ENCODE measurements at regions not wholly inside any gene's neighbourhood (a gene's known extent, or its start where the extent isn't known, plus 50 kb on each side); places are given as distances from the start of the nearest gene placed in this dataset.
A peak's percentile ranks its signal among the peaks of the same experiment; 100 is the strongest.
"Not testable (repeated sequence)": the region's sequence is repeated elsewhere in the genome, so short reads cannot be mapped to it uniquely, and the experiment has no call there.

DNA sequence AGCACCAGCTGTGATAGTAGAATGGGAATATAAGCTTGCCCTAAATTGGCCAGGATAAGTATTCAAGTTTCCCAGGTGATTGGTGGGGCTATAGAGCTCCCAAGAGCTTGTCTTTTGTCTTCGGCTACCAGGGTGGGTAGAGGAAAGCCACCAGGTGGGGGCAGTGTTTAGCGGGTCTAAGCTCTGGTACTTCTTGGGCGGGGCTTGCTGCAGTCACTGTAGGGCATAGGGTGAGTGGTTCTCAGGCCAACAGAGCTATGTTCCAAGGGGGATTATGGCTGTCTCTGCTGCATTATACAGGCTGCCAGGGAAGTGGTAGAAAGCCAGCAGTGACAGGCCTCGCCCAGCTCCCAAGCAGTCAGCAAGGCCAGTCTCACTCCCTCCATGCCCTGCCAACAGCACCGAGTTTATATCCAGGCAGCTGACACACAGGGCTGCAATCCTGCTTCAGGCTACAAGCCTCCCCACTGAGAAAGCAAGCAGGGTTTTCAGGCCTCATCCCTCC is 110.7 kb downstream of the ZNF467 start:
- Histone ChIP-seq H3K36me3 (ENCODE audit: insufficient read depth) (no peaks in the 10 kb centered on the region), H3K79me2 (ENCODE audit: insufficient read depth, low read depth) (no peaks in the 10 kb centered on the region), H2AFZ (ENCODE audit: low read depth) (0 out of 2 replicates have a peak overlapping the region, but pooled peaks have one; percentile 11), H3K27me3 (ENCODE audit: insufficient read depth, low read depth) (no peaks in the 10 kb centered on the region), H4K20me1 (ENCODE audit: insufficient read depth) (no peaks in the 10 kb centered on the region), H3K4me3 (IDR thresholded peaks at IDR 0.05; ENCODE audit: insufficient read depth, low read depth, low read length) (no peak overlapping the region), H3K27ac (no peak overlapping the region), H3K4me1 (ENCODE audit: low read depth, poor library complexity, severe bottlenecking) (no peaks in the 10 kb centered on the region), H3K9ac (no peak overlapping the region), H3K4me2 (no peak overlapping the region)
- TF ChIP-seq, protein P1, sequence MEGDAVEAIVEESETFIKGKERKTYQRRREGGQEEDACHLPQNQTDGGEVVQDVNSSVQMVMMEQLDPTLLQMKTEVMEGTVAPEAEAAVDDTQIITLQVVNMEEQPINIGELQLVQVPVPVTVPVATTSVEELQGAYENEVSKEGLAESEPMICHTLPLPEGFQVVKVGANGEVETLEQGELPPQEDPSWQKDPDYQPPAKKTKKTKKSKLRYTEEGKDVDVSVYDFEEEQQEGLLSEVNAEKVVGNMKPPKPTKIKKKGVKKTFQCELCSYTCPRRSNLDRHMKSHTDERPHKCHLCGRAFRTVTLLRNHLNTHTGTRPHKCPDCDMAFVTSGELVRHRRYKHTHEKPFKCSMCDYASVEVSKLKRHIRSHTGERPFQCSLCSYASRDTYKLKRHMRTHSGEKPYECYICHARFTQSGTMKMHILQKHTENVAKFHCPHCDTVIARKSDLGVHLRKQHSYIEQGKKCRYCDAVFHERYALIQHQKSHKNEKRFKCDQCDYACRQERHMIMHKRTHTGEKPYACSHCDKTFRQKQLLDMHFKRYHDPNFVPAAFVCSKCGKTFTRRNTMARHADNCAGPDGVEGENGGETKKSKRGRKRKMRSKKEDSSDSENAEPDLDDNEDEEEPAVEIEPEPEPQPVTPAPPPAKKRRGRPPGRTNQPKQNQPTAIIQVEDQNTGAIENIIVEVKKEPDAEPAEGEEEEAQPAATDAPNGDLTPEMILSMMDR (conservative IDR thresholded peaks at IDR 0.05; ENCODE audit: low read depth, low read length), result peak; percentile 83

- Histone ChIP-seq H3K4me2 (no peak overlapping the region), H3K36me3 (ENCODE audit: insufficient read depth) (no peaks in the 10 kb centered on the region), H3K4me3 (IDR thresholded peaks at IDR 0.05; ENCODE audit: insufficient read depth, low read depth, low read length) (no peak overlapping the region), H4K20me1 (ENCODE audit: insufficient read depth) (no peaks in the 10 kb centered on the region), H3K27me3 (ENCODE audit: insufficient read depth, low read depth) (no peaks in the 10 kb centered on the region), H3K9ac (no peak overlapping the region), H3K4me1 (ENCODE audit: low read depth, poor library complexity, severe bottlenecking) (no peaks in the 10 kb centered on the region), H3K27ac (no peak overlapping the region), H3K79me2 (ENCODE audit: insufficient read depth, low read depth) (no peaks in the 10 kb centered on the region), H2AFZ (ENCODE audit: low read depth) (no peak overlapping the region)
- TF ChIP-seq, protein P1 (conservative IDR thresholded peaks at IDR 0.05; ENCODE audit: low read depth, low read length), result no peak
Observed at GRCh38 chr7:149655784-149656183, 117.6 kb downstream of the ZNF467 start.

- no peaks in the 10 kb centered on the region for H3K27me3 ChIP-seq (ENCODE audit: insufficient read depth, low read depth)
Observed at GRCh38 chr7:149654588-149654987, 118.8 kb downstream of the ZNF467 start.

GRCh38 chr7:149650190-149650589 is 123.2 kb downstream of the ZNF467 start:
- H3K4me3 ChIP-seq (IDR thresholded peaks at IDR 0.05; ENCODE audit: insufficient read depth, low read depth, low read length); H3K27me3 ChIP-seq (ENCODE audit: insufficient read depth, low read depth); H3K4me1 ChIP-seq (ENCODE audit: low read depth, poor library complexity, severe bottlenecking); H3K4me2 ChIP-seq; H3K27ac ChIP-seq; H3K36me3 ChIP-seq (ENCODE audit: insufficient read depth); H4K20me1 ChIP-seq (ENCODE audit: insufficient read depth); H2AFZ ChIP-seq (ENCODE audit: low read depth); H3K9ac ChIP-seq; H3K79me2 ChIP-seq (ENCODE audit: insufficient read depth, low read depth): not testable (repeated sequence)

More at GRCh38 chr7:149654588-149654987, 118.8 kb downstream of the ZNF467 start:
- no peaks in the 10 kb centered on the region for H3K36me3 ChIP-seq (ENCODE audit: insufficient read depth)
- H3K27ac ChIP-seq, result no peak overlapping the region
- TF ChIP-seq, protein P1 (conservative IDR thresholded peaks at IDR 0.05; ENCODE audit: low read depth, low read length), result no peak
- H4K20me1 ChIP-seq (ENCODE audit: insufficient read depth), result no peaks in the 10 kb centered on the region
- no peaks in the 10 kb centered on the region for H3K4me1 ChIP-seq (ENCODE audit: low read depth, poor library complexity, severe bottlenecking)
- no peak overlapping the region for H3K4me3 ChIP-seq (IDR thresholded peaks at IDR 0.05; ENCODE audit: insufficient read depth, low read depth, low read length)
- H3K9ac ChIP-seq, result no peak overlapping the region
- H3K4me2 ChIP-seq, result no peak overlapping the region
- H3K79me2 ChIP-seq (ENCODE audit: insufficient read depth, low read depth), result no peaks in the 10 kb centered on the region
- H2AFZ ChIP-seq (ENCODE audit: low read depth), result no peak overlapping the region

DNA sequence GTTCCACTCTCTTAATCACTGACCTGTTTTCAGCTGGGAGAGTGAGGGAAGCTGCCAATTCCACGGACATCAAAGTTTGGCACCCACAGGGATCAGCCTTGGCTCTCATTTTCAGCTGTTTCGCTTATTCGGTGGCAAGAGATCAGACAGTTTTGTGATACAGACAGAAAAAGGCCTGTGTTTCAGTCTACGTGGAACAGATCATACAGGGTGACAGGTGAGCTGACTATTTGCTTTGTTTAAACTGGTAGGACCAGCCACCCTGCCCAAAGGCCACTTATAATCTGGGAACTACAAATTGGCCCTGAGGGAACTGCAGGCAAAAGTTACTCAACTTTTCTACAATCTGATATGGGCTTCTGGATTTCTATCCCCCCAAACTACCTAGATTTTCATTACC is 128.6 kb downstream of the ZNF467 start:
- H3K27me3 ChIP-seq (ENCODE audit: insufficient read depth, low read depth), result no peaks in the 10 kb centered on the region; the same call in 1 of the 2 replicates
- no peak overlapping the region for H2AFZ ChIP-seq (ENCODE audit: low read depth)
- no peaks in the 10 kb centered on the region for H4K20me1 ChIP-seq (ENCODE audit: insufficient read depth)
- H3K4me3 ChIP-seq (IDR thresholded peaks at IDR 0.05; ENCODE audit: insufficient read depth, low read depth, low read length), result no peak overlapping the region
- H3K27ac ChIP-seq, result no peak overlapping the region
- no peak overlapping the region for H3K4me2 ChIP-seq
- TF ChIP-seq, protein P1 (conservative IDR thresholded peaks at IDR 0.05; ENCODE audit: low read depth, low read length), result no peak
- no peaks in the 10 kb centered on the region for H3K79me2 ChIP-seq (ENCODE audit: insufficient read depth, low read depth)
- no peaks in the 10 kb centered on the region for H3K4me1 ChIP-seq (ENCODE audit: low read depth, poor library complexity, severe bottlenecking)
- no peaks in the 10 kb centered on the region for H3K36me3 ChIP-seq (ENCODE audit: insufficient read depth)
- H3K9ac ChIP-seq, result no peak overlapping the region
